ENCODE measurements at regions not wholly inside any gene's neighbourhood (a gene's known extent, or its start where the extent isn't known, plus 50 kb on each side); places are given as distances from the start of the nearest gene placed in this dataset.

DNA sequence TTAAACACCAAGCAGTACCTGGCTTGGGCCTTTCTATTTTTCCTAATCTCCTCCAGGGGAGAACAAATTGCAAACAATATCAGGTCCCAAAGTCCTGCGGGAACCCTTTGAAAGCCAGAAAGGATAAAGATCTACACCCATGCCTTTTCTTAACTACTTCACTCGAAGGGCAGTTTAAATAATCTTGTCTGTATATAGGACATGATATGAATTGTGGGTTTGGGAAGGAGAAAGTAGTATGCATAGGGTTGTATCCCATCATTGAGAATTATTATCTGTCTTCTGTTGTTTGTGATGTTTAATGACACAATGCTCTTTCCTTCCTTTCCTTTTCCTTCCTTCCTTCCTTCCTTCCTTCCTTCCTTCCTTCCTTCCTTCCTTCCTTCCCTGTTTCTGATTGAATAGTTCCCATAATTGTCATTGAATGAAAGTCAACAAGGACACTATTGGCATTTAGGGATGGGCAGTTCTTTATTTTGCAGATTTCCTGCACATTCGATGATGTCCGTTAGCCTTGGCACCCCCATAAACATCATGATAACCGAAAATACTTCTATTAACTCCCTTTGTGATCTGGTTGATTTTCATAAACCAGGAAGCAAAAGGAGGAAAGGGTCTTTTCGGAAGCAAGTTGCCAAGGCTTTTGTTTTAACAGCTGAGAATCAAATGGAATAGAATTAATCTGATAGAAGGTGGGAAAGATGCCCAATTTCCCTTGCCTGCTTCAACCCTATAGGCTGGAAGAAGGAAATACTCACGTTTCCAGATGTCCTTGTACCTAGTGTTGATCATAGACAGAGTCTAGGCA is 141.3 kb downstream of the ATG4C start:
- H3K36me3 ChIP-seq (replicated peaks in 1 of 2): no peaks in the 10 kb centered on the region
- H3K4me1 ChIP-seq (replicated peaks in 1 of 2): no peaks in the 10 kb centered on the region
- 69 to 78% (median 72%) methylated on average over 7 of the region's 7 CpGs for WGBS, 4 donors
- H3K9me3 ChIP-seq (replicated peaks in 1 of 3): no peaks in the 10 kb centered on the region
- TF ChIP-seq POLR2A (IDR thresholded peaks at IDR 0.05) (no peak), CTCF (IDR thresholded peaks at IDR 0.05) (no peak)
- intact Hi-C loops (cut with DNase I): no loop called here
- no peak overlapping the region for H3K4me3 ChIP-seq
- no peak for DNase-seq
- peaks cover 10% of the 10 kb centered on the region for H3K27me3 ChIP-seq
- H3K27ac ChIP-seq: no peak overlapping the region

DNA sequence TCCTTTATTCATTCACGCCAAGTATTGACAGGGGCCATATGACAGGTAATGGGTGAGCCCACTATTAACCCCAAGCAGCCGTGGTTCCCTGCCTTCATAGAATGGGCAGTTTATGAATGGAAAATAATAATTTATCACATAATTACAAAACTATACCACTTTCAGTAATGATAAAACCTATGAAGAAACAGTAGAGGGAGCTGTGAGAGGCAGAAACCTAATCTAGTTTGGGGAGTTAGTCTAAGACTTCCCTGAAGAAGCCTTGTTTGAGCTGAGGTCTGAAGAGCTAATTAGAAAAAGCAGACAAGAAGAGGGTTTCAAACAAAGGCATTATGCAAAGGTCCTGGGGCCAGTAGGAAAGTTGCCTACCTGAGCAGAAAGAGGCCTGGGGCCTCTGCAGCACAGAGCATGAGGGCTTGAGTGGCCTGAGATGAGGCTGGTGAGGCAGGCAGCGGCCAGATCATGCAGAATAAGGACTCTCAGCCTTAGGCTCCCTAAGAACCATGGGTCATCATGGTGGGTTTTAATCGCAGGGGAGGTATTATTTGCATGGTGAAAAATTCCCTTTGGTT is 142.8 kb downstream of the ATG4C start:
- WGBS, 4 donors: 69 to 83% (median 73%) methylated on average over 4 of the region's 4 CpGs
- Histone ChIP-seq H3K4me3 (no peak overlapping the region), H3K27ac (no peak overlapping the region), H3K9me3 (replicated peaks in 1 of 3) (no peaks in the 10 kb centered on the region), H3K27me3 (peaks cover 10% of the 10 kb centered on the region), H3K36me3 (replicated peaks in 1 of 2) (no peaks in the 10 kb centered on the region), H3K4me1 (replicated peaks in 1 of 2) (no peaks in the 10 kb centered on the region)
- intact Hi-C loops (cut with DNase I): no loop called here
- no peak for TF ChIP-seq POLR2A (IDR thresholded peaks at IDR 0.05)
- no peak for TF ChIP-seq CTCF (IDR thresholded peaks at IDR 0.05)
- DNase-seq: no peak

DNA sequence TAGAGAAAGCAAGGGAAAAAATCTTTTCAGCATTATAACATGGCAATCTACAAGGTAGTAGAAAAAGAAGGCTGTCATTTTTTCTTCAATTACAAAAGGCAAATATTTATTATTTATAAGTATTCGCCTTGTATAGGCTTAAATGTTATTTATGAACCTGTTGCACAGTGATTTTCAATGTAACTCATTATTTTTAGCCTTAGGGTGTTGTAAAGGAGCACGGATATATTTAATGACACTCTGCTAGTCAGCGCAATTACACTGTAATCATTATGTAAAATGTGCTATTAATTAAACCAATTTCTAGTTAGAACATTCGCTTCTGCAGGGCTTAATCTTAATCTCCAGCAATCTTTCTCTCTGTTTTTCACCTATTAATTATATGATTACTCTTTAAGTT is 145.0 kb downstream of the ATG4C start:
- no peak for DNase-seq
- Histone ChIP-seq H3K4me3 (no peak overlapping the region), H3K4me1 (replicated peaks in 1 of 2) (no peaks in the 10 kb centered on the region), H3K27ac (no peak overlapping the region), H3K9me3 (replicated peaks in 1 of 3) (no peaks in the 10 kb centered on the region), H3K36me3 (replicated peaks in 1 of 2) (no peaks in the 10 kb centered on the region), H3K27me3 (peaks cover 10% of the 10 kb centered on the region)
- no peak for TF ChIP-seq CTCF (IDR thresholded peaks at IDR 0.05)
- TF ChIP-seq POLR2A (IDR thresholded peaks at IDR 0.05): no peak
- intact Hi-C loops (cut with DNase I): no loop called here
- WGBS, 4 donors: 77 to 87% (median 84%) methylated on average over 4 of the region's 4 CpGs

DNA sequence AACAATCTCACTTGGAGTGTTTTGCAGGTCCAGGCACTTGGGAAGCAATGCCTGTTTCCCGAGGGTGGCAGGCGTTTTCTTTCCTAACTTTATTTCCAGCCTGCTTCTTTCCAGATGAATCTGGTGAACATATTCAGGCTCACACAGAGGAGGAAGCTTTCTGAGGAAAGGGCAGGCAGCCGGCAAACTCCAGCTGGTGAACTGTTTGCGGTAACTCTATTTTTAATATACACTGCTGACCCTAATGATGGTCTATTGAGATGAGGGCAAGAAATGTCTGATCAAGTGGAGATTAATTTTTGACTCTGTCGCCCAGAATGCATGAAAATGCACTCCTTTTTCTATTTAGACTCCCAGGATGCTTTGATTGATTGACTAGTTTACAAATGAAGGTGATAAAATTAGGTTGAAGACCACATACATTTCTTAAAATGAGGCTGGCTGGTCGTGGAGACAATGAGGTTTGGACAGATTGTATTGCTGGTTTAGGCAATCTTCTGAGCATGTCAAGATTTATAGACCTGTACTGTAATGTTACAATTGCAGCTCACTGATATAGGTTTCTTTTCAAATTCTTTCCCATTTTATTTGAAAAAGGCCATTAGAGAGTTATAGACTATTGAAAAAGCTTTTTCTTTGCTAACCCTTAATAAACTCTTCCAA is 153.8 kb downstream of the ATG4C start:
- no peak overlapping the region for H3K27ac ChIP-seq
- TF ChIP-seq CTCF (IDR thresholded peaks at IDR 0.05): no peak
- no peak for TF ChIP-seq POLR2A (IDR thresholded peaks at IDR 0.05)

More for the DNA sequence above, 153.8 kb downstream of the ATG4C start:
- Histone ChIP-seq H3K36me3 (replicated peaks in 1 of 2) (no peaks in the 10 kb centered on the region), H3K27me3 (peaks cover 7% of the 10 kb centered on the region), H3K4me1 (replicated peaks in 1 of 2) (no peaks in the 10 kb centered on the region), H3K9me3 (replicated peaks in 1 of 3) (no peaks in the 10 kb centered on the region), H3K4me3 (no peak overlapping the region)
- no peak for DNase-seq
- 71 to 78% (median 76%) methylated on average over 6 of the region's 6 CpGs for WGBS, 4 donors
- intact Hi-C loops (cut with DNase I): no loop called here

Data from adrenal gland (tissue), 9 donors.